IgD-negative memory B cell (primary cell): ENCODE measurements at regions not wholly inside any gene's neighbourhood (a gene's known extent, or its start where the extent isn't known, plus 50 kb on each side); places are given as distances from the start of the nearest gene placed in this dataset.

Experiments used
- H3K27ac Mint-ChIP-seq, 3 donors: one replicate each; pipeline ENCODE4 v1.8.0; 2020 to 2022; ENCODE audit warnings: mild to moderate bottlenecking in 3 of 3, mixed read lengths in 3 of 3, moderate library complexity in 1 of 3
- H3K27me3 Mint-ChIP-seq: one replicate; pipeline ENCODE4 v1.8.0; 2021; ENCODE audit warnings: mixed read lengths
- H3K36me3 Mint-ChIP-seq: one replicate; pipeline ENCODE4 v1.8.0; 2020; ENCODE audit warnings: mild to moderate bottlenecking, mixed read lengths
- H3K4me1 Mint-ChIP-seq, 3 donors: one replicate each; pipeline ENCODE4 v1.8.0; 2020 to 2022; ENCODE audit warnings: mixed read lengths in 3 of 3, mild to moderate bottlenecking in 1 of 3
- H3K4me3 Mint-ChIP-seq, 4 donors: one replicate each; pipeline ENCODE4 v1.8.0; 2020 to 2022; ENCODE audit warnings: mild to moderate bottlenecking in 4 of 4, mixed read lengths in 4 of 4, moderate library complexity in 3 of 4
- H3K9me3 Mint-ChIP-seq, 3 donors: one replicate each; pipeline ENCODE4 v1.8.0; 2020 to 2021; ENCODE audit warnings: mixed read lengths in 3 of 3, mild to moderate bottlenecking in 1 of 3

GRCh38 chr5:44252545-44252944, 136.7 kb downstream of the FGF10 start:
- Mint-ChIP-seq H3K36me3 (no peaks in the 10 kb centered on the region), H3K9me3 (peaks cover 2 to 5% (median 5%) of the 10 kb centered on the region in 3 donors), H3K27ac (no peak overlapping the region), H3K4me3 (no peak overlapping the region), H3K27me3 (no peaks in the 10 kb centered on the region), H3K4me1 (no peaks in the 10 kb centered on the region)

DNA sequence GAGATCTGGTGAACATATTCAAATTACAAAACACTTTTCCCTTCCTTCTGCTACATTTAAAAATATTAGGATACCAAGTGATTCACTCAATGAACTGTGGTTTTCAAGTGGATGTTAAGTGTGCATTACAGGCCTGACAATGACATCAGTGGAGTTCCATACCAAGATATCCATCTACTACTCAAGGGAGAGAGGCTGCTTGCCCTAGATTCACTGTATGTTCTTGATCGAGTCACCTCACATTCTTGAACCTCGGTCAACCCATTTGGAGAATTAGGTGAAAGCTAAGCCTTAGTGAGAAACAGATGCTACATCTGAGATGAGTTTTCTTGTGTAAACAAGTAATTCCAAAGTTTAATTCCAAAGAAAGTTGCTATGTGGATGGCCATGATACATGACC, 142.2 kb downstream of the FGF10 start:
- no peaks in the 10 kb centered on the region for H3K27me3 Mint-ChIP-seq
- peaks cover 5 to 10% (median 8%) of the 10 kb centered on the region in 3 donors for H3K9me3 Mint-ChIP-seq
- H3K36me3 Mint-ChIP-seq = peaks cover 1% of the 10 kb centered on the region
- H3K27ac Mint-ChIP-seq = no peak overlapping the region
- no peak overlapping the region for H3K4me3 Mint-ChIP-seq
- no peaks in the 10 kb centered on the region for H3K4me1 Mint-ChIP-seq

GRCh38 chr5:44245935-44246334, 143.3 kb downstream of the FGF10 start:
- H3K36me3 Mint-ChIP-seq = peaks cover 1% of the 10 kb centered on the region
- H3K27ac Mint-ChIP-seq = no peak overlapping the region
- H3K4me3 Mint-ChIP-seq = no peak overlapping the region
- H3K27me3 Mint-ChIP-seq = no peaks in the 10 kb centered on the region
- H3K9me3 Mint-ChIP-seq = peaks cover 5 to 10% (median 8%) of the 10 kb centered on the region in 3 donors
- no peaks in the 10 kb centered on the region for H3K4me1 Mint-ChIP-seq

DNA sequence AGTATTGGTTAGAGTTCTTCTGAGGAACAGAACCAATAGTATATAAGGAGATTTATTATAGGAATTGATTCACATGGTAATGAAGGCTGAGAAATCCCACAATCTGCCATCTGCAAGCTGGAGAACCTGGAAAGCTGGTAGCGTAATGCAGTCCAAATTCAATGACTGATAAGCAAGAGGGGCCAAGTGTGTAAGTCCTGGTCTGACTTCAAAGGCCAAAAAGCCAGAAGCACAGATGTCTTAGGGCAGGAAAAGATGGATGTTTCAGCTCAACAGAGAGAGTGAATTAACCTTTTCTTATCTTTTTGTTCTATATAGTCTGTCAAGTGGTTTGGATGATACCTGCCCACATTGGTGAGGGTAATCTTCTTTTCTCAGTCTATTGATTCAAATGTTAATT, 146.4 kb downstream of the FGF10 start:
- peaks cover 1% of the 10 kb centered on the region for H3K36me3 Mint-ChIP-seq
- H3K9me3 Mint-ChIP-seq = peaks cover 4 to 5% (median 4%) of the 10 kb centered on the region in 3 donors
- no peak overlapping the region for H3K4me3 Mint-ChIP-seq
- H3K4me1 Mint-ChIP-seq = no peaks in the 10 kb centered on the region
- H3K27ac Mint-ChIP-seq = no peak overlapping the region
- no peaks in the 10 kb centered on the region for H3K27me3 Mint-ChIP-seq

DNA sequence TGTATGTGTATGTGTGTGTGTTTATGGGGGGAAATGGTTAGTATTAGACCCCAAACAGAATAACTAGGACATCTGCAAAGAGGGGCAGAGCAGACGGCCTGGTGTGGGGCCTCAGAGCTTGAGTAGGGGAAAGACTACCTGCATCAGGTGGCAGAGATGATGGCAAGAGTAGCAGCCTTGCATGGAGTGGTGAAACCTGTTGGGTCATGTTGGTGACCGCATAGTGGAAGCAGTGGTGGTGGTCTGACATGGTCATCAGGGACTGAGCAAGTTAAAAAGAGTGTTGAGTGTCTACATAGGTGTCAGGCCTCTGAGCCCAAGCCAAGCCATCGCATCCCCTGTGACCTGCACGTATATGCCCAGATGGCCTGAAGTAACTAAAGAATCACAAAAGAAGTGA, 153.2 kb downstream of the FGF10 start:
- H3K9me3 Mint-ChIP-seq = peaks cover 4 to 16% (median 5%) of the 10 kb centered on the region in 3 donors
- H3K36me3 Mint-ChIP-seq = no peaks in the 10 kb centered on the region
- H3K4me3 Mint-ChIP-seq = no peak overlapping the region
- no peaks in the 10 kb centered on the region for H3K27me3 Mint-ChIP-seq
- H3K27ac Mint-ChIP-seq = no peak overlapping the region
- no peaks in the 10 kb centered on the region for H3K4me1 Mint-ChIP-seq

DNA sequence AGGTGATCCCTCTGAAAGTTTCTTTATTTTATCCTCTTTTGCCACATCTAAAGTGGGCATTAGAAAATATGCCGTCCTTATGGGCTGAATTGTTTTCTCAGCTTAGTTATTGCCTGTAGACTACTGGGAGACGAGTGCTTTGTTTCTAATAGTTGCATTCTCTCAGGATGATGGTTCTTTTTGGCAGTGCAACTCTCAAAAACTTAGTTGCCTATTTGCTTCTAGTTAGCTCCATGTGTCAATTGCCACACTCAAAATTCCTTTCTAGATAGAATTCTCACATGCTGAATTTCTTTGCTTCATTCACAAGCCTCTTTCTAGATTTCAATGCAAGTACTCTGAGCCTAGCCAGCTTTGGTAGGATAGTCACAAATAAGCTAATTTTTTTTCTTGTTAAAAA, 155.5 kb downstream of the FGF10 start:
- Mint-ChIP-seq H3K27ac (no peak overlapping the region), H3K27me3 (no peaks in the 10 kb centered on the region), H3K4me1 (no peaks in the 10 kb centered on the region), H3K4me3 (no peak overlapping the region), H3K9me3 (peaks cover 6 to 21% (median 7%) of the 10 kb centered on the region in 3 donors), H3K36me3 (no peaks in the 10 kb centered on the region)

DNA sequence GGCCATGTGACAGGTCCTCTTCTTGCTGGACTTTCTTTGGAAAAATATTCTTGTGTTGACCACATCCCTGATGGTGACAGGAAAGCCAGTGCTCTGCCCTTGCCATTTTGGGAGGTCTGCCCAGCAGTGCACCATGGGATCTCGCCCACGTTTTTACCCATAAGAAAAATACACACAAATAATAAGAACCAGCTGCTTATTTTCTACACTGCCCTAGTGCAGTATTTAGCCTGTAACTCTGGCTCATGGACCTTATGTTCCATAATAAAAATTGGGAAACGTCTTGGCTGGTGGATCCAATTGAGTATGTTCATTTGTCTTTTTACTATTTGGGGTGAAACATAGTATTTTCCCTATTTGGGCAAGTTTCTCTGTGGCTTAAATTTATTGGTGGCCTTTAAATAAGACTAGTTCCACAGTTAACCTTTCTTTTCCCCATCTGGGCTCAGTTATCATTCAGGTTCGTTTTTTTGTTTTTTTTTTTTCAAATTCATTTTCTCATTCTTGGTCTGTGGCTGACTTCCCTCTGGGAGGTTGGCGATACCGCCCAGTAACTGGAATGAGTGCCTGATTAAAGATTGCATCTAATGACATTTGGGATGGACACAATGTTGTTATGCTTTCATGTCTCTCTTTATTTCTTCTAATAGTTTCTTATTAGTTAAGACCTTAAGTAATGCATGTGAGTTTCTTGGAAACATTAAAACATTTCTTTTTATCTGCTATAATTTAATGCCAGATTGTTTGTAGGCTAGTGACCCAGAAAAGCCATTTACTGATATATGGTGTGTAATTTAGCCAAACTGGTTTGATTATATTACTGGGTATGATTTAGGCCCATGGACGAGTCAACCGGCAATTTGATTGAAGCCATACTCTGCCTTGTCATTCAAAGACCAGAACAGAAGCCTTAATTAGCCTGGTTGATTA, 163.7 kb downstream of the FGF10 start:
- H3K4me3 Mint-ChIP-seq = no peak overlapping the region
- peaks cover 4 to 10% (median 8%) of the 10 kb centered on the region in 3 donors for H3K9me3 Mint-ChIP-seq
- H3K27ac Mint-ChIP-seq = no peak overlapping the region
- H3K27me3 Mint-ChIP-seq = no peaks in the 10 kb centered on the region
- no peaks in the 10 kb centered on the region for H3K4me1 Mint-ChIP-seq
- no peaks in the 10 kb centered on the region for H3K36me3 Mint-ChIP-seq

GRCh38 chr5:44199408-44199807, 189.8 kb downstream of the FGF10 start:
- H3K27me3 Mint-ChIP-seq = no peaks in the 10 kb centered on the region
- H3K36me3 Mint-ChIP-seq = no peaks in the 10 kb centered on the region
- no peaks in the 10 kb centered on the region for H3K4me1 Mint-ChIP-seq
- H3K4me3 Mint-ChIP-seq = peak overlapping the region in 1 of 4 donors; percentile 26
- H3K27ac Mint-ChIP-seq = no peak overlapping the region
- H3K9me3 Mint-ChIP-seq = peaks cover 9 to 16% (median 14%) of the 10 kb centered on the region in 3 donors

- H3K27me3 Mint-ChIP-seq = no peaks in the 10 kb centered on the region
- no peaks in the 10 kb centered on the region for H3K36me3 Mint-ChIP-seq
- no peak overlapping the region for H3K4me3 Mint-ChIP-seq
- H3K9me3 Mint-ChIP-seq = peaks cover 2 to 11% (median 5%) of the 10 kb centered on the region in 3 donors
- no peaks in the 10 kb centered on the region for H3K4me1 Mint-ChIP-seq
- H3K27ac Mint-ChIP-seq = no peak overlapping the region
Observed at GRCh38 chr5:44189255-44189654, 200.0 kb downstream of the FGF10 start.

- Mint-ChIP-seq H3K27ac (no peak overlapping the region), H3K27me3 (no peaks in the 10 kb centered on the region), H3K4me3 (no peak overlapping the region), H3K9me3 (peaks cover 1 to 4% (median 2%) of the 10 kb centered on the region in 3 donors), H3K4me1 (no peaks in the 10 kb centered on the region), H3K36me3 (no peaks in the 10 kb centered on the region)
Observed at GRCh38 chr5:44187973-44188372, 201.2 kb downstream of the FGF10 start.

GRCh38 chr5:44183753-44184152, 205.5 kb downstream of the FGF10 start:
- Mint-ChIP-seq H3K9me3 (peaks cover 3 to 19% (median 10%) of the 10 kb centered on the region in 3 donors), H3K4me1 (no peaks in the 10 kb centered on the region), H3K27me3 (no peaks in the 10 kb centered on the region)

DNA sequence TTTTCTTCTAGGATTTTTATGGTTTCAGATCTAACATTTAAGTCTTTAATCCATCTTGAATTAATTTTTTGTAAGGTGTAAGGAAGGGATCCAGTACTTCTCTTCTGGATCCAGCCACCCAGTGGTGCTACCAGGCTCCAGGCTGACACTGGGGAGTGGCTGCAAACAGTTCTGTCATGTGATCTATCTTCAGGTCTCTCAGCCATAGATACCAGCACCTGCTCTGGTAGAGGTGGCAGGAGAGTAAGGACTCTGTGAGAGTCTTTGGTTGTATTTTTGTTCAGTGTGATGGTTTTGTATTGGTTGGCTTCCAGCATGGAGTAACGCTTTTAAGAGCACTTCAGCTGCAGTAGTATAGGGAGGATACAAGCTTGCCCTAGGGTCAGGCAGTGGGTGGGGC, 205.9 kb downstream of the FGF10 start:
- no peaks in the 10 kb centered on the region for H3K27me3 Mint-ChIP-seq
- H3K9me3 Mint-ChIP-seq = peaks cover 3 to 23% (median 13%) of the 10 kb centered on the region in 3 donors
- no peaks in the 10 kb centered on the region for H3K4me1 Mint-ChIP-seq

More at GRCh38 chr5:44183753-44184152, 205.5 kb downstream of the FGF10 start:
- no peak overlapping the region for H3K4me3 Mint-ChIP-seq
- H3K27ac Mint-ChIP-seq = no peak overlapping the region
- peaks cover 2% of the 10 kb centered on the region for H3K36me3 Mint-ChIP-seq

GRCh38 chr5:44178414-44178813, 210.8 kb downstream of the FGF10 start:
- Mint-ChIP-seq H3K4me1 (no peaks in the 10 kb centered on the region), H3K36me3 (peaks cover 2% of the 10 kb centered on the region), H3K9me3 (peaks cover 6 to 43% (median 14%) of the 10 kb centered on the region in 3 donors), H3K27me3 (no peaks in the 10 kb centered on the region), H3K27ac (no peak overlapping the region), H3K4me3 (no peak overlapping the region)

More for the DNA sequence above, 205.9 kb downstream of the FGF10 start:
- Mint-ChIP-seq H3K27ac (no peak overlapping the region), H3K36me3 (peaks cover 2% of the 10 kb centered on the region), H3K4me3 (no peak overlapping the region)

GRCh38 chr5:44167540-44167939, 221.7 kb downstream of the FGF10 start:
- Mint-ChIP-seq H3K36me3 (peaks cover 4% of the 10 kb centered on the region), H3K9me3 (peaks cover 2 to 22% (median 12%) of the 10 kb centered on the region in 3 donors), H3K27me3 (no peaks in the 10 kb centered on the region), H3K27ac (no peak overlapping the region), H3K4me1 (no peaks in the 10 kb centered on the region), H3K4me3 (no peak overlapping the region)

DNA sequence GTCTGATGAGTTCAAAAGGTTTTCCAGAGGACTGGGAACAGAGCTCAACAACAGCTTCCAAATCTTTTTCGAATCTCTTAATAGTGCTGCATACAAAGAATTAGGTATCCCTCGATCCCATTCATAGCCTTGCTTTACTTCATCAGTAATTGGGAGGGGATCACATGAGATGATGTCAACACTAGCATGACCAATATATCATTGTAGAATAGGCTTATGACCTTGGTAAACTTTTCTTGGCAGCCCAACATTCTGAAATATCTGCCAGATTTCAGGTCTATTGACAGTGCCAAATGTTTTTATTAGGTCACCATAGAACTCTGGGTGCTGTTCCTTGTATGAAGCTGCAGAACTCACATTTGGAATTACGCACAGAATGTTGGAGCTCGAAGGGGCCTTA, 228.9 kb downstream of the FGF10 start:
- Mint-ChIP-seq H3K27ac (no peak overlapping the region), H3K4me3 (no peak overlapping the region), H3K27me3 (no peaks in the 10 kb centered on the region), H3K9me3 (peaks cover 4 to 15% (median 9%) of the 10 kb centered on the region in 3 donors), H3K36me3 (peaks cover 4% of the 10 kb centered on the region), H3K4me1 (no peaks in the 10 kb centered on the region)
